ENCODE measurements at regions not wholly inside any gene's neighbourhood (a gene's known extent, or its start where the extent isn't known, plus 50 kb on each side); places are given as distances from the start of the nearest gene placed in this dataset.

GRCh38 chr3:168544097-168544957 lies 448.6 kb upstream of the GOLIM4 start:
- Histone ChIP-seq H3K4me3 (replicated peaks; ENCODE audit: insufficient read depth, low read length) (no peak overlapping the region), H3K27ac (replicated peaks) (no peak overlapping the region), H3K27me3 (ENCODE audit: insufficient read depth, poor library complexity, severe bottlenecking) (no peaks in the 10 kb centered on the region)
- no peak for TF ChIP-seq CTCF (IDR thresholded peaks at IDR 0.05; ENCODE audit: insufficient read depth, low read length)
- no peak for TF ChIP-seq POLR2AphosphoS5 (IDR thresholded peaks at IDR 0.05; ENCODE audit: low read depth)
- no peak for TF ChIP-seq GABPA (IDR thresholded peaks at IDR 0.05; ENCODE audit: low read depth)
- no peak for TF ChIP-seq SPI1 (IDR thresholded peaks at IDR 0.05; ENCODE audit: borderline replicate concordance, low read depth)
- no peak for TF ChIP-seq REST (IDR thresholded peaks at IDR 0.05; ENCODE audit: insufficient replicate concordance, low read depth)
- DNase-seq (ENCODE audit: low read depth in 1 of 2, low spot score in 1 of 2), result no peak

GRCh38 chr3:168540726-168541125 lies 445.0 kb upstream of the GOLIM4 start:
- Histone ChIP-seq H3K4me3 (replicated peaks; ENCODE audit: insufficient read depth, low read length) (no peak overlapping the region), H3K27me3 (ENCODE audit: insufficient read depth, poor library complexity, severe bottlenecking) (no peaks in the 10 kb centered on the region), H3K27ac (replicated peaks) (no peak overlapping the region)
- TF ChIP-seq SPI1 (IDR thresholded peaks at IDR 0.05; ENCODE audit: borderline replicate concordance, low read depth) (no peak), GABPA (IDR thresholded peaks at IDR 0.05; ENCODE audit: low read depth) (no peak), CTCF (IDR thresholded peaks at IDR 0.05; ENCODE audit: insufficient read depth, low read length) (no peak), POLR2AphosphoS5 (IDR thresholded peaks at IDR 0.05; ENCODE audit: low read depth) (no peak), REST (IDR thresholded peaks at IDR 0.05; ENCODE audit: insufficient replicate concordance, low read depth) (no peak)
- DNase-seq (ENCODE audit: low read depth in 1 of 2, low spot score in 1 of 2), result no peak

- no peaks in the 10 kb centered on the region for H3K27me3 ChIP-seq (ENCODE audit: insufficient read depth, poor library complexity, severe bottlenecking)
- DNase-seq (ENCODE audit: low read depth in 1 of 2, low spot score in 1 of 2), result no peak
- TF ChIP-seq GABPA (IDR thresholded peaks at IDR 0.05; ENCODE audit: low read depth) (no peak), POLR2AphosphoS5 (IDR thresholded peaks at IDR 0.05; ENCODE audit: low read depth) (no peak), REST (IDR thresholded peaks at IDR 0.05; ENCODE audit: insufficient replicate concordance, low read depth) (no peak), CTCF (IDR thresholded peaks at IDR 0.05; ENCODE audit: insufficient read depth, low read length) (no peak), SPI1 (IDR thresholded peaks at IDR 0.05; ENCODE audit: borderline replicate concordance, low read depth) (no peak)
- no peak overlapping the region for H3K4me3 ChIP-seq (replicated peaks; ENCODE audit: insufficient read depth, low read length)
- H3K27ac ChIP-seq (replicated peaks), result no peak overlapping the region
Observed at GRCh38 chr3:168539909-168540308, 444.2 kb upstream of the GOLIM4 start.

Data from HL-60 (cell line).